ENCODE measurements at regions not wholly inside any gene's neighbourhood (a gene's known extent, or its start where the extent isn't known, plus 50 kb on each side); places are given as distances from the start of the nearest gene placed in this dataset.

GRCh38 chr20:60252866-60253265 is 294.6 kb downstream of the CDH26 start:
- no peak for DNase-seq

GRCh38 chr20:60253471-60253870 is 295.2 kb downstream of the CDH26 start:
- no peak for DNase-seq

- DNase-seq: no peak
These were observed 296.7 kb downstream of the CDH26 start for GRCh38 chr20:60254901-60255411.

GRCh38 chr20:60255415-60255814 is 297.2 kb downstream of the CDH26 start:
- no peak for DNase-seq

GRCh38 chr20:60255866-60256265 is 297.6 kb downstream of the CDH26 start:
- DNase-seq: no peak

- no peak for DNase-seq
These were observed 298.6 kb downstream of the CDH26 start for GRCh38 chr20:60256811-60257210.

- DNase-seq: no peak
These were observed 299.4 kb downstream of the CDH26 start for GRCh38 chr20:60257671-60258070.

GRCh38 chr20:60258255-60258863 is 300.1 kb downstream of the CDH26 start:
- DNase-seq: no peak

GRCh38 chr20:60261333-60261732 is 303.1 kb downstream of the CDH26 start:
- no peak for DNase-seq

- DNase-seq: no peak
These were observed 304.9 kb downstream of the CDH26 start for GRCh38 chr20:60262967-60263603.

- no peak for DNase-seq
These were observed 305.8 kb downstream of the CDH26 start for GRCh38 chr20:60263725-60264709.

GRCh38 chr20:60266177-60266823 is 308.1 kb downstream of the CDH26 start:
- DNase-seq: no peak

GRCh38 chr20:60268491-60268890 is 310.3 kb downstream of the CDH26 start:
- DNase-seq: no peak

GRCh38 chr20:60269573-60270162 is 311.4 kb downstream of the CDH26 start:
- DNase-seq: no peak

- DNase-seq: no peak
These were observed 312.1 kb downstream of the CDH26 start for GRCh38 chr20:60270341-60270740.

GRCh38 chr20:60271597-60271996 is 313.4 kb downstream of the CDH26 start:
- DNase-seq: no peak

GRCh38 chr20:60272790-60273189 is 314.6 kb downstream of the CDH26 start:
- no peak for DNase-seq

- DNase-seq: no peak
These were observed 316.5 kb downstream of the CDH26 start for GRCh38 chr20:60274717-60275116.

GRCh38 chr20:60281295-60281694 is 323.1 kb downstream of the CDH26 start:
- no peak for DNase-seq

- DNase-seq: no peak
These were observed 325.1 kb downstream of the CDH26 start for GRCh38 chr20:60283281-60283680.

GRCh38 chr20:60286764-60287163 is 328.5 kb downstream of the CDH26 start:
- DNase-seq: no peak

- DNase-seq: no peak
These were observed 330.7 kb downstream of the CDH26 start for GRCh38 chr20:60288945-60289344.

Measured in NCI-H2081 treated with DMSO at 0.1 percent for 48 hours (cell line).